Type B pancreatic cell (in vitro differentiated cells): ENCODE measurements at regions not wholly inside any gene's neighbourhood (a gene's known extent, or its start where the extent isn't known, plus 50 kb on each side); places are given as distances from the start of the nearest gene placed in this dataset.

Experiments
- DNase-seq: peaks from one replicate; pipeline ENCODE4 v3.0.0; 2021; ENCODE audit warnings: mixed read lengths; ENCODE audit not compliant: unreplicated experiment; ENCODE audit errors: extremely low spot score
- H3K27ac Mint-ChIP-seq: 2 replicates; pipeline ENCODE4 v1.8.0; 2021; ENCODE audit warnings: mild to moderate bottlenecking, mixed read lengths
- H3K27me3 Mint-ChIP-seq: 2 replicates; pipeline ENCODE4 v1.8.0; 2021; ENCODE audit warnings: mixed read lengths
- H3K36me3 Mint-ChIP-seq: 2 replicates; pipeline ENCODE4 v1.8.0; 2021; ENCODE audit warnings: mixed read lengths
- H3K4me1 Mint-ChIP-seq: one replicate; pipeline ENCODE4 v1.8.0; 2021; ENCODE audit warnings: mixed read lengths; ENCODE audit not compliant: unreplicated experiment
- H3K4me3 Mint-ChIP-seq: 2 replicates; pipeline ENCODE4 v1.8.0; 2021; ENCODE audit warnings: mild to moderate bottlenecking, mixed read lengths
- H3K9me3 Mint-ChIP-seq: 2 replicates; pipeline ENCODE4 v1.8.0; 2021; ENCODE audit warnings: mixed read lengths
- CTCF ChIP-seq: fragments of 200-600 bp; sonication (generic); conservative IDR thresholded peaks from 2 replicates; pipeline ENCODE4 v1.5.0; 2021; ENCODE audit warnings: antibody characterized with exemption, mild to moderate bottlenecking

- Mint-ChIP-seq H3K4me3 (no peak overlapping the region), H3K36me3 (no peaks in the 10 kb centered on the region), H3K4me1 (no peaks in the 10 kb centered on the region), H3K27me3 (no peaks in the 10 kb centered on the region), H3K9me3 (no peaks in the 10 kb centered on the region), H3K27ac (no peak overlapping the region)
- TF ChIP-seq CTCF = no peak
- no peak for DNase-seq
Measured at GRCh38 chr4:161061046-161061445, 1102.8 kb downstream of the FSTL5 start.
